NCI-H146 (cell line): ENCODE measurements at regions not wholly inside any gene's neighbourhood (a gene's known extent, or its start where the extent isn't known, plus 50 kb on each side); places are given as distances from the start of the nearest gene placed in this dataset.
"Not testable (repeated sequence)": the region's sequence is repeated elsewhere in the genome, so short reads cannot be mapped to it uniquely, and the experiment has no call there.

Source experiments
- DNase-seq: peaks from one replicate; lab custom pipeline; 2025; lab: John Stamatoyannopoulos, UW

GRCh38 chr10:3375505-3375904 lies 202.9 kb upstream of the PITRM1 start:
- no peak for DNase-seq

- DNase-seq = no peak
These were observed 202.3 kb upstream of the PITRM1 start for GRCh38 chr10:3374914-3375313.

- DNase-seq = not testable (repeated sequence)
These were observed 200.9 kb upstream of the PITRM1 start for GRCh38 chr10:3373374-3374027.

GRCh38 chr10:3372281-3372680 lies 199.7 kb upstream of the PITRM1 start:
- no peak for DNase-seq

GRCh38 chr10:3371624-3372023 lies 199.0 kb upstream of the PITRM1 start:
- not testable (repeated sequence) for DNase-seq

GRCh38 chr10:3366735-3367405 lies 194.3 kb upstream of the PITRM1 start:
- DNase-seq = no peak

- no peak for DNase-seq
These were observed 193.5 kb upstream of the PITRM1 start for GRCh38 chr10:3366043-3366442.

GRCh38 chr10:3365630-3366029 lies 193.0 kb upstream of the PITRM1 start:
- DNase-seq = peak; percentile 99

GRCh38 chr10:3364768-3365480 lies 192.3 kb upstream of the PITRM1 start:
- peak; percentile 85 for DNase-seq

GRCh38 chr10:3363311-3364045 lies 190.9 kb upstream of the PITRM1 start:
- DNase-seq = no peak

GRCh38 chr10:3362394-3362793 lies 189.8 kb upstream of the PITRM1 start:
- no peak for DNase-seq

GRCh38 chr10:3361640-3362039 lies 189.1 kb upstream of the PITRM1 start:
- no peak for DNase-seq

GRCh38 chr10:3357737-3358136 lies 185.2 kb upstream of the PITRM1 start:
- DNase-seq = no peak

GRCh38 chr10:3355536-3355935 lies 183.0 kb upstream of the PITRM1 start:
- no peak for DNase-seq

- no peak for DNase-seq
These were observed 181.8 kb upstream of the PITRM1 start for GRCh38 chr10:3354174-3354900.

- DNase-seq = no peak
These were observed 180.7 kb upstream of the PITRM1 start for GRCh38 chr10:3353235-3353634.

GRCh38 chr10:3350617-3351258 lies 178.2 kb upstream of the PITRM1 start:
- DNase-seq = no peak

- no peak for DNase-seq
These were observed 177.6 kb upstream of the PITRM1 start for GRCh38 chr10:3350205-3350604.

GRCh38 chr10:3348564-3348963 lies 176.0 kb upstream of the PITRM1 start:
- DNase-seq = no peak

- DNase-seq = no peak
These were observed 175.0 kb upstream of the PITRM1 start for GRCh38 chr10:3347413-3348182.

GRCh38 chr10:3346851-3347250 lies 174.3 kb upstream of the PITRM1 start:
- no peak for DNase-seq
